GM12873 (cell line): ENCODE measurements at regions not wholly inside any gene's neighbourhood (a gene's known extent, or its start where the extent isn't known, plus 50 kb on each side); places are given as distances from the start of the nearest gene placed in this dataset.

Source experiments
- TF ChIP-seq, protein P1 (sequence below): IDR thresholded peaks from 2 replicates; pipeline ENCODE4 v1.5.1; 2012; ENCODE audit warnings: low read depth, mild to moderate bottlenecking, moderate library complexity, low read length, control low read depth; ENCODE audit not compliant: insufficient read depth; ENCODE audit errors: missing control alignments

DNA sequence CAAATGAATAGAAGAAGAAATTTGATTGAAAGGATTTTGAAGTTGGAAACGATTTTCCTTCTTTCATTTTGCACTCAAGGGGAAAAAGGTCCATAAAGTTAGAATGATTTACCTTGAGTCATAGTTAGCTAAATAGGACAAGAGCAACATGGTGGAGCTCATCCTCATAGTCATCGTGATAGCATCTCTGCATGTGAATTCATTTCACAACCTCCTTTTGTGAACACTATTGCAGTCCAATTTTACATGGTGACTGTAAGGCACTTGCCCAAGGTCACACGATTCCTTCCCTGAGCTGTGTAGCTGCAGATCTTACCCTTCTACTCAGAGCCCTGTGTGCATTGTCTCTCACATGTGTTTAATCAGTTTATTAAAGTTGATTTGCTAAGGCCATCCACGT, 359.8 kb upstream of the C2CD4B start:
- TF ChIP-seq, protein P1, sequence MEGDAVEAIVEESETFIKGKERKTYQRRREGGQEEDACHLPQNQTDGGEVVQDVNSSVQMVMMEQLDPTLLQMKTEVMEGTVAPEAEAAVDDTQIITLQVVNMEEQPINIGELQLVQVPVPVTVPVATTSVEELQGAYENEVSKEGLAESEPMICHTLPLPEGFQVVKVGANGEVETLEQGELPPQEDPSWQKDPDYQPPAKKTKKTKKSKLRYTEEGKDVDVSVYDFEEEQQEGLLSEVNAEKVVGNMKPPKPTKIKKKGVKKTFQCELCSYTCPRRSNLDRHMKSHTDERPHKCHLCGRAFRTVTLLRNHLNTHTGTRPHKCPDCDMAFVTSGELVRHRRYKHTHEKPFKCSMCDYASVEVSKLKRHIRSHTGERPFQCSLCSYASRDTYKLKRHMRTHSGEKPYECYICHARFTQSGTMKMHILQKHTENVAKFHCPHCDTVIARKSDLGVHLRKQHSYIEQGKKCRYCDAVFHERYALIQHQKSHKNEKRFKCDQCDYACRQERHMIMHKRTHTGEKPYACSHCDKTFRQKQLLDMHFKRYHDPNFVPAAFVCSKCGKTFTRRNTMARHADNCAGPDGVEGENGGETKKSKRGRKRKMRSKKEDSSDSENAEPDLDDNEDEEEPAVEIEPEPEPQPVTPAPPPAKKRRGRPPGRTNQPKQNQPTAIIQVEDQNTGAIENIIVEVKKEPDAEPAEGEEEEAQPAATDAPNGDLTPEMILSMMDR, result no peak

- TF ChIP-seq, protein P1, result no peak
These were observed 362.3 kb upstream of the C2CD4B start for GRCh38 chr15:62527387-62527786.

- TF ChIP-seq, protein P1, result no peak
These were observed 363.4 kb upstream of the C2CD4B start for GRCh38 chr15:62528505-62528904.

DNA sequence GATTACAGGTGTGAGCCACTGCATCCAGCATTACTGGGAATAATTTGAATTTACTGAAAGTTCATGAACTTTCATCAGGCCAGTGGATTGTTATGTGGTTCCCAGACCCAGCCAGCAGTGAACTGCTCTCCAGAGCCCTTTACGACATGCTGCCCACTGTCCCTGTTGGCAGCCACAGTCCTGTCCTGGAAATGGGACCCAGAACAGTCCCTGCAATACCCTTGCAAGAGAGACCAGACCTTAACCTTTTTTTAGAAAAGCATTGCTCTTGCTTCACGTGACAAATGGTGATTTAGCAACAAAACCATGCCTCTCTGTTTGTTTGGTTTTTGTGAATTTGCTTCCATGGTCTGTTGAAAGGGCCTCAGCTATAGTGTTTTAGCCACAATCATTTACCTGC, 367.3 kb upstream of the C2CD4B start:
- TF ChIP-seq, protein P1, result no peak

- TF ChIP-seq, protein P1, result no peak
These were observed 368.6 kb upstream of the C2CD4B start for GRCh38 chr15:62533687-62534086.

- TF ChIP-seq, protein P1, result no peak
These were observed 369.9 kb upstream of the C2CD4B start for GRCh38 chr15:62534996-62535395.

GRCh38 chr15:62539236-62539635, 374.2 kb upstream of the C2CD4B start:
- TF ChIP-seq, protein P1, result no peak

DNA sequence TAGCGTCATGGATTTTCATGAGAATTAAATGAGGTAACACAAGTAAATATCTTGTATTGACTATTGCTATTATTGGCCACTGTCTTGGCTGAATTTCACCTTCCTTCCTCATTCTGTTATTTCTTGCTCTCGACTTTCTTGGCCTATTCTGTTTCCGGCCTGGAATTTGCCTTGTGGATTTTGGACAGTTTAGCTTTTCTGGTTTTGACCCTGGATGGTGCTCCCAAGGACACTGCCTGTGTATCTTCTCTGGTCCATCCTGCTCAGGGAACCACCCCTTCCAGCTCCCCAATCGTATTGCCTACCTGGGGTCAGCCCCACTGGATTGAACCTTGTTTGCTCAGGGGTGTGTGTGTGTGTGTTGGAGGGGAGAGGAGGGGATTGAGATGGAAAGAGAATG, 376.2 kb upstream of the C2CD4B start:
- TF ChIP-seq, protein P1, result no peak
